GM06990 (cell line): ENCODE measurements at regions not wholly inside any gene's neighbourhood (a gene's known extent, or its start where the extent isn't known, plus 50 kb on each side); places are given as distances from the start of the nearest gene placed in this dataset.

ENCODE experiments used
- DNase-seq: peaks from one replicate; pipeline ENCODE4 v3.0.0-alpha.2; 2011; ENCODE audit not compliant: insufficient read length; ENCODE audit errors: extremely low read depth
- H3K27me3 ChIP-seq: replicated peaks from 2 replicates; pipeline ENCODE4 v1.6.0; 2011; ENCODE audit warnings: low read length; ENCODE audit not compliant: control insufficient read depth, insufficient read depth
- H3K36me3 ChIP-seq: 2 replicates; pipeline ENCODE4 v1.5.1; 2011; ENCODE audit warnings: low read length; ENCODE audit not compliant: control insufficient read depth, insufficient read depth
- H3K4me3 ChIP-seq: replicated peaks from 2 replicates; pipeline ENCODE4 v1.5.1; 2011; ENCODE audit warnings: low read depth, mild to moderate bottlenecking, control low read depth, low read length
- TF ChIP-seq, protein P1 (sequence below): IDR thresholded peaks from 2 replicates; pipeline ENCODE4 v1.5.1; 2011; ENCODE audit warnings: low read length, control low read depth, mild to moderate bottlenecking, inconsistent platforms; ENCODE audit not compliant: insufficient read depth, poor library complexity, severe bottlenecking

DNA sequence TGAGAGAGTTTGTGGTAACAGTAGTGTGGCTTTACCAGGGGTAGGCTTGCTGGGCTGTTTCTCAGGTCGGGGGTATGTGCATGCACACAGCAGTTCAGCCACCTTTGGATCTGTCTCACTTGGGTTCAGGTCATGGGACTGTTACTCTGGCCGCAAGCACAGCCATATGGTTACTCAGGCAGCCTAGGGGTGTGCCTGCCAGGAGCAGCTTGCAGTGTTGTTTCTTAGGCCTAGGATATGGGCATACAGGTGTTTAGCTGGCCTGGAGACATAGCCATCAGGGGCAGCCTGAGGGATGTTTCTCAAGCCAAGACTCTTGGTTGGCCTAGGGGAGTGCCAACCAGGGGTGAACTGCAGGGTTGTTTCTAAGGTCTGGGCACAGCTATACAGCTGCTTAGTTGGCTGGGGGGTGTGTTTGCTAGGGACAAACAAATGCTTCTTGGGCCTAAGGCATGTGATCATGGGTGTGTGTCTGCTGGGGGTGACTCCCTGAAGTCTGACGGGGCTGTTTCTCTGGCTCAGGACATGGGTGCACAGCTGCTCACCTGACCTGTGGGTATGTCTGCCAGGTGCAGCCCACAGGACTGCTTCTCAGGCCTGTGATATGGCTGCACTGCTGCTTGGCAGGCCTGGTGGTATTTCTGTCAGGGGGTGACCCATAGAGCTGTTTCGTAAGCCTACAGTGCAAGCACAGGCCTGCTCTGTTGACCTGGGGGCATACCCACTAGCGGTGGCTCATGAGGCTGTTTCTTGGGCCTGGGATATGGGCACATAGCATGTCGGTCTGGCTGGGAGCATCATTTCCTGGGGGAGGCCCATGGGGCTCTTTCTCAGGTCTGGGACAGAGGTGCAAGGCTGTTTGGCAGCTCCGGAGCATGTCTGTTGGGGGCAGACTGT is 168.0 kb upstream of the THRB start:
- Histone ChIP-seq H3K4me3 (no peak overlapping the region), H3K27me3 (no peaks in the 10 kb centered on the region), H3K36me3 (no peaks in the 10 kb centered on the region)
- DNase-seq: no peak
- TF ChIP-seq, protein P1, sequence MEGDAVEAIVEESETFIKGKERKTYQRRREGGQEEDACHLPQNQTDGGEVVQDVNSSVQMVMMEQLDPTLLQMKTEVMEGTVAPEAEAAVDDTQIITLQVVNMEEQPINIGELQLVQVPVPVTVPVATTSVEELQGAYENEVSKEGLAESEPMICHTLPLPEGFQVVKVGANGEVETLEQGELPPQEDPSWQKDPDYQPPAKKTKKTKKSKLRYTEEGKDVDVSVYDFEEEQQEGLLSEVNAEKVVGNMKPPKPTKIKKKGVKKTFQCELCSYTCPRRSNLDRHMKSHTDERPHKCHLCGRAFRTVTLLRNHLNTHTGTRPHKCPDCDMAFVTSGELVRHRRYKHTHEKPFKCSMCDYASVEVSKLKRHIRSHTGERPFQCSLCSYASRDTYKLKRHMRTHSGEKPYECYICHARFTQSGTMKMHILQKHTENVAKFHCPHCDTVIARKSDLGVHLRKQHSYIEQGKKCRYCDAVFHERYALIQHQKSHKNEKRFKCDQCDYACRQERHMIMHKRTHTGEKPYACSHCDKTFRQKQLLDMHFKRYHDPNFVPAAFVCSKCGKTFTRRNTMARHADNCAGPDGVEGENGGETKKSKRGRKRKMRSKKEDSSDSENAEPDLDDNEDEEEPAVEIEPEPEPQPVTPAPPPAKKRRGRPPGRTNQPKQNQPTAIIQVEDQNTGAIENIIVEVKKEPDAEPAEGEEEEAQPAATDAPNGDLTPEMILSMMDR: no peak

DNA sequence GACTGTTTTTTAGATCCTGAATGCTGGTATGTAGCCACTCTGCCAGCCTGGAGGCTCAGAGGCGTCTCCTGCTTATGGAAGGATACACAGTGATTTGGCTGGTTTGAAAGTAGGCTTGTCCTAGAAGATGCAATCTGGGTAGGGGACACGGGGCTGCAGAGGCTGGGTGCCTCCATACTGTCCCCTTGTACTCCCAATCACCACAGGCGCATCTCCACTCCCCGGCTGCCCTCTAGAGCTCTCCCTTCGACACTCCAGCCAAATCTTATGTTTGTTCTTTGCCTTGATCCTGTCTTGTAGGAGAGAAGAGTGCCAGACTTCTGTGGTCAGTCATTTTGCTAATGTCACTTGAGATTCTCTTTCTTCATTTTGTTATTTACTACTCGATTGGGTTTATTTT is 168.8 kb upstream of the THRB start:
- no peak for DNase-seq
- TF ChIP-seq, protein P1: no peak

DNA sequence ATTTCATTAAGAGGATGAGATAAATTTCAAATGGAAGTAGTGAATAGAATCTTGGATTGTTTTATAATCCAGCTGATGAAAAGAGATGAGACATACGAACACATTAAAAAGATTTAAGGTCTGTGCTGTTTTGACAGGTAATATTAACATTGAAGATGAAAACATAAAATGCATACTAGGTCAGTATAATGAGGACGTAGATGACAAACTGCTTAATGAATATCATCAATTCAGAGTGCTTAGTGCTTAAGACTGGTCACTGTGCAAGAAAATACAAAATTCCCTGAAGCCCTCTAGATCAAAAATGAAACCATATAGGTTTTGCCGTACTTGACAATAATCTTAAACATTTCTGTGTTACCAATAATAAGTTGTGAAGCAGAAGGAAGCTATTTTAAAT is 173.4 kb upstream of the THRB start:
- TF ChIP-seq, protein P1: no peak
- no peaks in the 10 kb centered on the region for H3K27me3 ChIP-seq

More for the DNA sequence above, 168.8 kb upstream of the THRB start:
- Histone ChIP-seq H3K36me3 (no peaks in the 10 kb centered on the region), H3K27me3 (no peaks in the 10 kb centered on the region), H3K4me3 (no peak overlapping the region)

DNA sequence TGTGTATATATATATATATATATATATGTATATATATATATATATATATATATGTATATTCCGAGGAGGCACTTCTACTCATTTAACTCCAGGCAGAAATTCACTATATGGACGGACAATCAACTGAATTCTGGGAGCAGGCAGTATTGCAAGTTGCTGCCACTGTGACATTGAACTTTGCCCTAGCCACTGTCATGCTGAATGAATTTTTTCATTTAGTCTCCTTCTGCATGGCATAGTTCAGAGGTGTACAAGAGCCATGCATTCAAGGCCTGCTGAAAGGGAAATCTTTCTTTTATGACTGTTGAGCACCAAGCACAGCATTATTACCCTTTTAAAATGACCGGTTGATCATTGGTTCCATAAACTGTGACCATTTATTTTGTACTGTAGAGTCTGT is 176.2 kb upstream of the THRB start:
- no peaks in the 10 kb centered on the region for H3K36me3 ChIP-seq
- TF ChIP-seq, protein P1: no peak
- no peak overlapping the region for H3K4me3 ChIP-seq
- DNase-seq: no peak
- H3K27me3 ChIP-seq: no peaks in the 10 kb centered on the region

More for the DNA sequence above, 173.4 kb upstream of the THRB start:
- no peak for DNase-seq
- no peak overlapping the region for H3K4me3 ChIP-seq
- H3K36me3 ChIP-seq: no peaks in the 10 kb centered on the region

DNA sequence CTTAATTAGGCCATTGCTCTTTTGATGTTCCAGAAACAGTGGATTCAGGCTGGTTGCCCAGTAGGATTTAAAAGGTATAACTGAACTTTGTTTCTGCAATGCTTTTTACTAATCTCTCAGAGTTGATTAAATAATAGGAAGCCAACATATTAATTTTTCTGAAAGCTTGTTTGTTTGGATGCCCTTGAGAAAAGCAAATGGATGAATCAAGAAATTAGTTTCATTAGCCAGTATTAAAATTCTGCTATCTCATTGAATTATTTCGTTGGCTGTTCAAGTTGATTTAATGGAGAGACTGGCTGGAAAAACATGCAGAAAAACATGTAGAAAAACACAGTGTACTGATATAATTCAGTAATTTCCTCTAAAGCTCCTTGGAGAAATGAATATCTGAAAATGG is 178.9 kb upstream of the THRB start:
- Histone ChIP-seq H3K4me3 (no peak overlapping the region), H3K36me3 (no peaks in the 10 kb centered on the region), H3K27me3 (no peaks in the 10 kb centered on the region)
- no peak for DNase-seq
- TF ChIP-seq, protein P1: no peak
